HG02759 (cell line): ENCODE measurements at regions not wholly inside any gene's neighbourhood (a gene's known extent, or its start where the extent isn't known, plus 50 kb on each side); places are given as distances from the start of the nearest gene placed in this dataset.
"Not testable (repeated sequence)": the region's sequence is repeated elsewhere in the genome, so short reads cannot be mapped to it uniquely, and the experiment has no call there.

Source experiments
- ATAC-seq: cut with Tn5 transposase; IDR thresholded peaks from one replicate; pipeline ENCODE4 v1.9.1; 2021; ENCODE audit warnings: mild to moderate bottlenecking, moderate library complexity; ENCODE audit not compliant: unreplicated experiment

- no peak for ATAC-seq
Observed at GRCh38 chr2:51866361-51866760, 834.4 kb upstream of the NRXN1 start.

GRCh38 chr2:51859260-51859659, 827.3 kb upstream of the NRXN1 start:
- ATAC-seq: no peak

GRCh38 chr2:51855683-51856082, 823.8 kb upstream of the NRXN1 start:
- no peak for ATAC-seq

GRCh38 chr2:51846796-51847195, 814.9 kb upstream of the NRXN1 start:
- no peak for ATAC-seq

- no peak for ATAC-seq
Observed at GRCh38 chr2:51846018-51846417, 814.1 kb upstream of the NRXN1 start.

- no peak for ATAC-seq
Observed at GRCh38 chr2:51844596-51844995, 812.7 kb upstream of the NRXN1 start.

- ATAC-seq: no peak
Observed at GRCh38 chr2:51829477-51829876, 797.5 kb upstream of the NRXN1 start.

GRCh38 chr2:51825823-51826222, 793.9 kb upstream of the NRXN1 start:
- no peak for ATAC-seq

- no peak for ATAC-seq
Observed at GRCh38 chr2:51813247-51813646, 781.3 kb upstream of the NRXN1 start.

- ATAC-seq: no peak
Observed at GRCh38 chr2:51812138-51812866, 780.4 kb upstream of the NRXN1 start.

GRCh38 chr2:51810197-51810596, 778.3 kb upstream of the NRXN1 start:
- no peak for ATAC-seq

GRCh38 chr2:51807229-51807628, 775.3 kb upstream of the NRXN1 start:
- ATAC-seq: no peak

- ATAC-seq: no peak
Observed at GRCh38 chr2:51795248-51795888, 763.4 kb upstream of the NRXN1 start.

- no peak for ATAC-seq
Observed at GRCh38 chr2:51791496-51791895, 759.6 kb upstream of the NRXN1 start.

- ATAC-seq: no peak
Observed at GRCh38 chr2:51790854-51791253, 758.9 kb upstream of the NRXN1 start.

GRCh38 chr2:51789918-51790317, 758.0 kb upstream of the NRXN1 start:
- no peak for ATAC-seq

GRCh38 chr2:51782921-51783765, 751.2 kb upstream of the NRXN1 start:
- ATAC-seq: no peak

GRCh38 chr2:51781691-51782090, 749.8 kb upstream of the NRXN1 start:
- no peak for ATAC-seq

GRCh38 chr2:51780353-51780752, 748.4 kb upstream of the NRXN1 start:
- ATAC-seq: no peak

GRCh38 chr2:51779723-51780122, 747.8 kb upstream of the NRXN1 start:
- ATAC-seq: not testable (repeated sequence)

- no peak for ATAC-seq
Observed at GRCh38 chr2:51778806-51779205, 746.9 kb upstream of the NRXN1 start.

- ATAC-seq: not testable (repeated sequence)
Observed at GRCh38 chr2:51774606-51775005, 742.7 kb upstream of the NRXN1 start.
